ENCODE measurements at regions not wholly inside any gene's neighbourhood (a gene's known extent, or its start where the extent isn't known, plus 50 kb on each side); places are given as distances from the start of the nearest gene placed in this dataset.

DNA sequence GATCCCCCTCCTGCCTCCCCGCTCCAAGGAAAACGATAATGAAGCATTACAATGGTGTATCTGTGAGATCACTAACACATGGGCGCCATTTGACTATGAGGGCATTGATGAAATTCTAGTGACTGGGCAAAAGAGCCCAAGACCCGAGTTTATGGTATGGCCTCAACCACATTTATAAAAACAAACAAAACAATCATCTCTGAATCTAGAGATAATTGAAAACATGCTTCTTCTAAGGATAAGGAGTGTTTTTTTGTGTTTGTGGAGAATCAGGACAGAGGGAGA is 100.9 kb upstream of the SEMA6A start:
- H2AFZ ChIP-seq = no peak overlapping the region; the same call in 1 of the 2 replicates
- H3K27ac Mint-ChIP-seq = no peak overlapping the region
- H3K36me3 Mint-ChIP-seq (ENCODE audit: low read depth) = no peaks in the 10 kb centered on the region; the same call in 2 of the 3 replicates
- H3K79me2 ChIP-seq (replicated peaks; ENCODE audit: insufficient read depth) = no peaks in the 10 kb centered on the region
- H3K4me3 Mint-ChIP-seq = no peak overlapping the region
- H3K36me3 ChIP-seq (ENCODE audit: insufficient read depth) = no peaks in the 10 kb centered on the region
- H3K4me1 ChIP-seq (ENCODE audit: insufficient read depth) = no peaks in the 10 kb centered on the region
- H3K4me2 ChIP-seq = no peak overlapping the region
- H3K27ac ChIP-seq (ENCODE audit: low read depth) = no peak overlapping the region
- H3K4me1 Mint-ChIP-seq = no peaks in the 10 kb centered on the region
- H3K27me3 ChIP-seq (ENCODE audit: insufficient read depth) = no peaks in the 10 kb centered on the region
- ATAC-seq (no peak), DNase-seq (ENCODE audit: low spot score) (no peak)
- H3F3A ChIP-seq (replicated peaks; ENCODE audit: low read depth) = no peaks in the 10 kb centered on the region
- no peaks in the 10 kb centered on the region; the same call in 2 of the 3 replicates for H3K9me3 Mint-ChIP-seq
- no peak for TF ChIP-seq ZNF331 (CRISPR knock-in tag; IDR thresholded peaks at IDR 0.05; ENCODE audit: low read depth)
- no peak for TF ChIP-seq ZNF114 (CRISPR knock-in tag; IDR thresholded peaks at IDR 0.05)
- TF ChIP-seq CREB1 (CRISPR knock-in tag; IDR thresholded peaks at IDR 0.05; ENCODE audit: low read depth) = no peak
- no peak for TF ChIP-seq STAT1 (IDR thresholded peaks at IDR 0.05; ENCODE audit: unreplicated experiment)
- no peak for TF ChIP-seq POLR2AphosphoS5 (IDR thresholded peaks at IDR 0.05; ENCODE audit: low read depth)
- TF ChIP-seq EZH2phosphoT487 (IDR thresholded peaks at IDR 0.05; ENCODE audit: unreplicated experiment) = no peak
- TF ChIP-seq, protein P1, sequence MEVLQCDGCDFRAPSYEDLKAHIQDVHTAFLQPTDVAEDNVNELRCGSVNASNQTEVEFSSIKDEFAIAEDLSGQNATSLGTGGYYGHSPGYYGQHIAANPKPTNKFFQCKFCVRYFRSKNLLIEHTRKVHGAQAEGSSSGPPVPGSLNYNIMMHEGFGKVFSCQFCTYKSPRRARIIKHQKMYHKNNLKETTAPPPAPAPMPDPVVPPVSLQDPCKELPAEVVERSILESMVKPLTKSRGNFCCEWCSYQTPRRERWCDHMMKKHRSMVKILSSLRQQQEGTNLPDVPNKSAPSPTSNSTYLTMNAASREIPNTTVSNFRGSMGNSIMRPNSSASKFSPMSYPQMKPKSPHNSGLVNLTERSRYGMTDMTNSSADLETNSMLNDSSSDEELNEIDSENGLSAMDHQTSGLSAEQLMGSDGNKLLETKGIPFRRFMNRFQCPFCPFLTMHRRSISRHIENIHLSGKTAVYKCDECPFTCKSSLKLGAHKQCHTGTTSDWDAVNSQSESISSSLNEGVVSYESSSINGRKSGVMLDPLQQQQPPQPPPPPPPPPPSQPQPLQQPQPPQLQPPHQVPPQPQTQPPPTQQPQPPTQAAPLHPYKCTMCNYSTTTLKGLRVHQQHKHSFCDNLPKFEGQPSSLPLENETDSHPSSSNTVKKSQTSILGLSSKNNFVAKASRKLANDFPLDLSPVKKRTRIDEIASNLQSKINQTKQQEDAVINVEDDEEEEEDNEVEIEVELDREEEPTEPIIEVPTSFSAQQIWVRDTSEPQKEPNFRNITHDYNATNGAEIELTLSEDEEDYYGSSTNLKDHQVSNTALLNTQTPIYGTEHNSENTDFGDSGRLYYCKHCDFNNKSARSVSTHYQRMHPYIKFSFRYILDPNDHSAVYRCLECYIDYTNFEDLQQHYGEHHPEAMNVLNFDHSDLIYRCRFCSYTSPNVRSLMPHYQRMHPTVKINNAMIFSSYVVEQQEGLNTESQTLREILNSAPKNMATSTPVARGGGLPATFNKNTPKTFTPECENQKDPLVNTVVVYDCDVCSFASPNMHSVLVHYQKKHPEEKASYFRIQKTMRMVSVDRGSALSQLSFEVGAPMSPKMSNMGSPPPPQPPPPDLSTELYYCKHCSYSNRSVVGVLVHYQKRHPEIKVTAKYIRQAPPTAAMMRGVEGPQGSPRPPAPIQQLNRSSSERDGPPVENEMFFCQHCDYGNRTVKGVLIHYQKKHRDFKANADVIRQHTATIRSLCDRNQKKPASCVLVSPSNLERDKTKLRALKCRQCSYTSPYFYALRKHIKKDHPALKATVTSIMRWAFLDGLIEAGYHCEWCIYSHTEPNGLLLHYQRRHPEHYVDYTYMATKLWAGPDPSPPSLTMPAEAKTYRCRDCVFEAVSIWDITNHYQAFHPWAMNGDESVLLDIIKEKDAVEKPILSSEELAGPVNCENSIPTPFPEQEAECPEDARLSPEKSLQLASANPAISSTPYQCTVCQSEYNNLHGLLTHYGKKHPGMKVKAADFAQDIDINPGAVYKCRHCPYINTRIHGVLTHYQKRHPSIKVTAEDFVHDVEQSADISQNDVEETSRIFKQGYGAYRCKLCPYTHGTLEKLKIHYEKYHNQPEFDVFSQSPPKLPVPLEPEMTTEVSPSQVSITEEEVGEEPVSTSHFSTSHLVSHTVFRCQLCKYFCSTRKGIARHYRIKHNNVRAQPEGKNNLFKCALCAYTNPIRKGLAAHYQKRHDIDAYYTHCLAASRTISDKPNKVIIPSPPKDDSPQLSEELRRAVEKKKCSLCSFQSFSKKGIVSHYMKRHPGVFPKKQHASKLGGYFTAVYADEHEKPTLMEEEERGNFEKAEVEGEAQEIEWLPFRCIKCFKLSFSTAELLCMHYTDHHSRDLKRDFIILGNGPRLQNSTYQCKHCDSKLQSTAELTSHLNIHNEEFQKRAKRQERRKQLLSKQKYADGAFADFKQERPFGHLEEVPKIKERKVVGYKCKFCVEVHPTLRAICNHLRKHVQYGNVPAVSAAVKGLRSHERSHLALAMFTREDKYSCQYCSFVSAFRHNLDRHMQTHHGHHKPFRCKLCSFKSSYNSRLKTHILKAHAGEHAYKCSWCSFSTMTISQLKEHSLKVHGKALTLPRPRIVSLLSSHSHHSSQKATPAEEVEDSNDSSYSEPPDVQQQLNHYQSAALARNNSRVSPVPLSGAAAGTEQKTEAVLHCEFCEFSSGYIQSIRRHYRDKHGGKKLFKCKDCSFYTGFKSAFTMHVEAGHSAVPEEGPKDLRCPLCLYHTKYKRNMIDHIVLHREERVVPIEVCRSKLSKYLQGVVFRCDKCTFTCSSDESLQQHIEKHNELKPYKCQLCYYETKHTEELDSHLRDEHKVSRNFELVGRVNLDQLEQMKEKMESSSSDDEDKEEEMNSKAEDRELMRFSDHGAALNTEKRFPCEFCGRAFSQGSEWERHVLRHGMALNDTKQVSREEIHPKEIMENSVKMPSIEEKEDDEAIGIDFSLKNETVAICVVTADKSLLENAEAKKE (CRISPR knock-in tag; IDR thresholded peaks at IDR 0.05) = no peak
- no peak for TF ChIP-seq EZH2 (IDR thresholded peaks at IDR 0.05; ENCODE audit: low read depth, unreplicated experiment)
- TF ChIP-seq JUNB (IDR thresholded peaks at IDR 0.05; ENCODE audit: unreplicated experiment) = no peak
- TF ChIP-seq, protein P2, sequence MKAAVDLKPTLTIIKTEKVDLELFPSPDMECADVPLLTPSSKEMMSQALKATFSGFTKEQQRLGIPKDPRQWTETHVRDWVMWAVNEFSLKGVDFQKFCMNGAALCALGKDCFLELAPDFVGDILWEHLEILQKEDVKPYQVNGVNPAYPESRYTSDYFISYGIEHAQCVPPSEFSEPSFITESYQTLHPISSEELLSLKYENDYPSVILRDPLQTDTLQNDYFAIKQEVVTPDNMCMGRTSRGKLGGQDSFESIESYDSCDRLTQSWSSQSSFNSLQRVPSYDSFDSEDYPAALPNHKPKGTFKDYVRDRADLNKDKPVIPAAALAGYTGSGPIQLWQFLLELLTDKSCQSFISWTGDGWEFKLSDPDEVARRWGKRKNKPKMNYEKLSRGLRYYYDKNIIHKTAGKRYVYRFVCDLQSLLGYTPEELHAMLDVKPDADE (IDR thresholded peaks at IDR 0.05) = no peak
- TF ChIP-seq NANOG (IDR thresholded peaks at IDR 0.05; ENCODE audit: borderline replicate concordance) = no peak
- TF ChIP-seq, protein P3, sequence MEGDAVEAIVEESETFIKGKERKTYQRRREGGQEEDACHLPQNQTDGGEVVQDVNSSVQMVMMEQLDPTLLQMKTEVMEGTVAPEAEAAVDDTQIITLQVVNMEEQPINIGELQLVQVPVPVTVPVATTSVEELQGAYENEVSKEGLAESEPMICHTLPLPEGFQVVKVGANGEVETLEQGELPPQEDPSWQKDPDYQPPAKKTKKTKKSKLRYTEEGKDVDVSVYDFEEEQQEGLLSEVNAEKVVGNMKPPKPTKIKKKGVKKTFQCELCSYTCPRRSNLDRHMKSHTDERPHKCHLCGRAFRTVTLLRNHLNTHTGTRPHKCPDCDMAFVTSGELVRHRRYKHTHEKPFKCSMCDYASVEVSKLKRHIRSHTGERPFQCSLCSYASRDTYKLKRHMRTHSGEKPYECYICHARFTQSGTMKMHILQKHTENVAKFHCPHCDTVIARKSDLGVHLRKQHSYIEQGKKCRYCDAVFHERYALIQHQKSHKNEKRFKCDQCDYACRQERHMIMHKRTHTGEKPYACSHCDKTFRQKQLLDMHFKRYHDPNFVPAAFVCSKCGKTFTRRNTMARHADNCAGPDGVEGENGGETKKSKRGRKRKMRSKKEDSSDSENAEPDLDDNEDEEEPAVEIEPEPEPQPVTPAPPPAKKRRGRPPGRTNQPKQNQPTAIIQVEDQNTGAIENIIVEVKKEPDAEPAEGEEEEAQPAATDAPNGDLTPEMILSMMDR (conservative IDR thresholded peaks at IDR 0.05; ENCODE audit: low read depth in 2 of 2) = no peak
- TF ChIP-seq, protein P4, sequence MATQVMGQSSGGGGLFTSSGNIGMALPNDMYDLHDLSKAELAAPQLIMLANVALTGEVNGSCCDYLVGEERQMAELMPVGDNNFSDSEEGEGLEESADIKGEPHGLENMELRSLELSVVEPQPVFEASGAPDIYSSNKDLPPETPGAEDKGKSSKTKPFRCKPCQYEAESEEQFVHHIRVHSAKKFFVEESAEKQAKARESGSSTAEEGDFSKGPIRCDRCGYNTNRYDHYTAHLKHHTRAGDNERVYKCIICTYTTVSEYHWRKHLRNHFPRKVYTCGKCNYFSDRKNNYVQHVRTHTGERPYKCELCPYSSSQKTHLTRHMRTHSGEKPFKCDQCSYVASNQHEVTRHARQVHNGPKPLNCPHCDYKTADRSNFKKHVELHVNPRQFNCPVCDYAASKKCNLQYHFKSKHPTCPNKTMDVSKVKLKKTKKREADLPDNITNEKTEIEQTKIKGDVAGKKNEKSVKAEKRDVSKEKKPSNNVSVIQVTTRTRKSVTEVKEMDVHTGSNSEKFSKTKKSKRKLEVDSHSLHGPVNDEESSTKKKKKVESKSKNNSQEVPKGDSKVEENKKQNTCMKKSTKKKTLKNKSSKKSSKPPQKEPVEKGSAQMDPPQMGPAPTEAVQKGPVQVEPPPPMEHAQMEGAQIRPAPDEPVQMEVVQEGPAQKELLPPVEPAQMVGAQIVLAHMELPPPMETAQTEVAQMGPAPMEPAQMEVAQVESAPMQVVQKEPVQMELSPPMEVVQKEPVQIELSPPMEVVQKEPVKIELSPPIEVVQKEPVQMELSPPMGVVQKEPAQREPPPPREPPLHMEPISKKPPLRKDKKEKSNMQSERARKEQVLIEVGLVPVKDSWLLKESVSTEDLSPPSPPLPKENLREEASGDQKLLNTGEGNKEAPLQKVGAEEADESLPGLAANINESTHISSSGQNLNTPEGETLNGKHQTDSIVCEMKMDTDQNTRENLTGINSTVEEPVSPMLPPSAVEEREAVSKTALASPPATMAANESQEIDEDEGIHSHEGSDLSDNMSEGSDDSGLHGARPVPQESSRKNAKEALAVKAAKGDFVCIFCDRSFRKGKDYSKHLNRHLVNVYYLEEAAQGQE (IDR thresholded peaks at IDR 0.05; ENCODE audit: unreplicated experiment) = no peak
- peaks cover 5% of the 10 kb centered on the region; the same call in 1 of the 2 replicates for H3K9me2 ChIP-seq (ENCODE audit: insufficient read depth)
- H3K4me3 ChIP-seq = no peak overlapping the region
- H3K27me3 Mint-ChIP-seq (ENCODE audit: insufficient read depth, low read depth, poor library complexity) = no peaks in the 10 kb centered on the region
- no peaks in the 10 kb centered on the region for H4K20me1 ChIP-seq (replicated peaks; ENCODE audit: insufficient read depth)

Measured in GM23338 (cell line).